ENCODE measurements at regions not wholly inside any gene's neighbourhood (a gene's known extent, or its start where the extent isn't known, plus 50 kb on each side); places are given as distances from the start of the nearest gene placed in this dataset.

DNA sequence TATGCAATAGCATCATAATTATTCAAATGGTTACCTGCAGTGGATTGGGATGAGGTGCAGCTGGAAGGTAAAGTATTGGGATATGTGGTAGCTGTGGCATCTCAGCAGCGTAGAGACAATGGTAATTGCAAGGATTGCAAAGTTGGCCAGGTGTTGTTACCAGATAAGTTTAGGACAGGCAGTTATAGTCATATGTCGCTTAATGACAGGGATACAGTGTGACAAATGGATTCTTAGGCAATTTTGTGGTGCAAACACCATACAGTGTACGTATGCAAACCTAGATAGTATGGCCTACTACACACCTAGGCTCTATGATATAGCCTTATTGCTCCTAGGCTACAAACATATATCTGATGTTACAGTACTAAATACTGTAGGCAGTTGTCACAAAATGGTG, 163.5 kb upstream of the LYZL2 start:
- Mint-ChIP-seq H3K27me3 (ENCODE audit: unreplicated experiment) (no peaks in the 10 kb centered on the region), H3K27ac (ENCODE audit: unreplicated experiment) (no peak overlapping the region), H3K4me1 (ENCODE audit: unreplicated experiment) (peaks cover 17% of the 10 kb centered on the region), H3K4me3 (ENCODE audit: unreplicated experiment) (no peak overlapping the region), H3K9me3 (ENCODE audit: unreplicated experiment) (no peaks in the 10 kb centered on the region), H3K36me3 (ENCODE audit: unreplicated experiment) (no peaks in the 10 kb centered on the region)
- no peak for DNase-seq (ENCODE audit: extremely low spot score, unreplicated experiment)
- TF ChIP-seq, protein P1, sequence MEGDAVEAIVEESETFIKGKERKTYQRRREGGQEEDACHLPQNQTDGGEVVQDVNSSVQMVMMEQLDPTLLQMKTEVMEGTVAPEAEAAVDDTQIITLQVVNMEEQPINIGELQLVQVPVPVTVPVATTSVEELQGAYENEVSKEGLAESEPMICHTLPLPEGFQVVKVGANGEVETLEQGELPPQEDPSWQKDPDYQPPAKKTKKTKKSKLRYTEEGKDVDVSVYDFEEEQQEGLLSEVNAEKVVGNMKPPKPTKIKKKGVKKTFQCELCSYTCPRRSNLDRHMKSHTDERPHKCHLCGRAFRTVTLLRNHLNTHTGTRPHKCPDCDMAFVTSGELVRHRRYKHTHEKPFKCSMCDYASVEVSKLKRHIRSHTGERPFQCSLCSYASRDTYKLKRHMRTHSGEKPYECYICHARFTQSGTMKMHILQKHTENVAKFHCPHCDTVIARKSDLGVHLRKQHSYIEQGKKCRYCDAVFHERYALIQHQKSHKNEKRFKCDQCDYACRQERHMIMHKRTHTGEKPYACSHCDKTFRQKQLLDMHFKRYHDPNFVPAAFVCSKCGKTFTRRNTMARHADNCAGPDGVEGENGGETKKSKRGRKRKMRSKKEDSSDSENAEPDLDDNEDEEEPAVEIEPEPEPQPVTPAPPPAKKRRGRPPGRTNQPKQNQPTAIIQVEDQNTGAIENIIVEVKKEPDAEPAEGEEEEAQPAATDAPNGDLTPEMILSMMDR (IDR thresholded peaks at IDR 0.05): no peak

DNA sequence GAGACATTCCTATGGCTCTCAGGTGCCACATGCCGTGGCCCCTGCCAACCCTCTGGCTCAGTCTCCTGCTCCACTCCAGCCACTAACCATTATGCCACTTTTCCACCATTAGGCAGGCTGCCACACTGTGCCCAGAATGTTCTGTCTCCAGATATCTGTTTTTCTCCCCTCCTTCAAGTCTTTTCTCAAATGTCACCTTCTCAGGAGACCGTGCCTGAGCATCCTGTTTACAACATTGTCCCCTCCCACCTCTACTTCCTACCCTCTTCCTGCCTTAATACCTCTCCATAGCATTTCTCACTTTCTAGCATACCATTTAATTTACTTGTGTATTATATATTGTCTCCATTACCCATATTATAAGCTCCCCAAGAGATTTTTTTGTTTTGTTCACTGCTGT, 162.5 kb upstream of the LYZL2 start:
- DNase-seq (ENCODE audit: extremely low spot score, unreplicated experiment): no peak
- peaks cover 17% of the 10 kb centered on the region for H3K4me1 Mint-ChIP-seq (ENCODE audit: unreplicated experiment)
- H3K9me3 Mint-ChIP-seq (ENCODE audit: unreplicated experiment): no peaks in the 10 kb centered on the region
- H3K27ac Mint-ChIP-seq (ENCODE audit: unreplicated experiment): no peak overlapping the region
- TF ChIP-seq, protein P1 (IDR thresholded peaks at IDR 0.05): no peak
- no peaks in the 10 kb centered on the region for H3K27me3 Mint-ChIP-seq (ENCODE audit: unreplicated experiment)
- H3K4me3 Mint-ChIP-seq (ENCODE audit: unreplicated experiment): no peak overlapping the region
- no peaks in the 10 kb centered on the region for H3K36me3 Mint-ChIP-seq (ENCODE audit: unreplicated experiment)

DNA sequence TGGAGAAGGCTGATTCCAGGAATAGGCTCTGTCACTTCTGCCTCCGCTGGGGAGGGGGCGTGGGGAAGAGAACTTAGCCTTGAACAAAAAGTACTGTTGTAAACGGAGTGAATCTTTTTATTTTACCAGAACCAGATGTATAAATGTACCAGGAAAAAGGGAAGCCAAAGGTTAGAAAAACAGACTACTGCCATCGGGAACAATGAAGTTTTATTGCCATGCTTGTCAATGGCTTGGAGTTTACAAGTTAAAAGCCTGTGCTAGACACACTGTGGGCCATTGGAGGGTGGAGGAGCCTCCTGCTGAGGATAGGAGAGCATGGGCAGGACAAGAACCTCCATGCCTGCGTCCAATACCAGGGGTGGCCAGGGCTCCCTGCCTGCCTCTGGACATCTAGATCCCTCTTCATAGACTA, 161.7 kb upstream of the LYZL2 start:
- H3K4me1 Mint-ChIP-seq (ENCODE audit: unreplicated experiment): peaks cover 19% of the 10 kb centered on the region
- no peak for DNase-seq (ENCODE audit: extremely low spot score, unreplicated experiment)
- H3K4me3 Mint-ChIP-seq (ENCODE audit: unreplicated experiment): no peak overlapping the region
- H3K36me3 Mint-ChIP-seq (ENCODE audit: unreplicated experiment): no peaks in the 10 kb centered on the region
- TF ChIP-seq, protein P1 (IDR thresholded peaks at IDR 0.05): no peak
- H3K27ac Mint-ChIP-seq (ENCODE audit: unreplicated experiment): peak overlapping the region; percentile 68
- H3K27me3 Mint-ChIP-seq (ENCODE audit: unreplicated experiment): no peaks in the 10 kb centered on the region
- H3K9me3 Mint-ChIP-seq (ENCODE audit: unreplicated experiment): no peaks in the 10 kb centered on the region

DNA sequence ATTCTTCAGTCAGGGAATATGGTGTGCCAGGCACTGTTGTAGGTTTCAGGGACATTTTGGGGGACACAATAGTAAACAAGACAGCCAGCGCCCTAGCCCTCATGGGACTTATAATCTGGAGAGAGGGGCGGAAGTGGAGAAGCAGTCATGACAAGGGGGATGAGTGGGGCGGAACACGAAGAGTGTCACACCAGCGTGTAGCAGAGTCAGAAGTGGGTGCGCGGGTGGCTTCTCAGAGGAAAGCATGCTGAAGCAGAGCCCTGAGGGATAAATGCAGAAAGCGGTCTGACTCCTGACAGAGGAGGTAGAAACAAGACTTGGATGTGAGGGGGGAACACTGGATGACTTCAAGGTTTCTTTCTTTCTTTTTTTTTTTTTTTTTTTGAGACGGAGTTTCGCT, 160.3 kb upstream of the LYZL2 start:
- peaks cover 28% of the 10 kb centered on the region for H3K4me1 Mint-ChIP-seq (ENCODE audit: unreplicated experiment)
- H3K9me3 Mint-ChIP-seq (ENCODE audit: unreplicated experiment): no peaks in the 10 kb centered on the region
- H3K4me3 Mint-ChIP-seq (ENCODE audit: unreplicated experiment): no peak overlapping the region
- H3K27ac Mint-ChIP-seq (ENCODE audit: unreplicated experiment): no peak overlapping the region
- H3K27me3 Mint-ChIP-seq (ENCODE audit: unreplicated experiment): no peaks in the 10 kb centered on the region
- TF ChIP-seq, protein P1 (IDR thresholded peaks at IDR 0.05): no peak
- no peak for DNase-seq (ENCODE audit: extremely low spot score, unreplicated experiment)
- no peaks in the 10 kb centered on the region for H3K36me3 Mint-ChIP-seq (ENCODE audit: unreplicated experiment)

DNA sequence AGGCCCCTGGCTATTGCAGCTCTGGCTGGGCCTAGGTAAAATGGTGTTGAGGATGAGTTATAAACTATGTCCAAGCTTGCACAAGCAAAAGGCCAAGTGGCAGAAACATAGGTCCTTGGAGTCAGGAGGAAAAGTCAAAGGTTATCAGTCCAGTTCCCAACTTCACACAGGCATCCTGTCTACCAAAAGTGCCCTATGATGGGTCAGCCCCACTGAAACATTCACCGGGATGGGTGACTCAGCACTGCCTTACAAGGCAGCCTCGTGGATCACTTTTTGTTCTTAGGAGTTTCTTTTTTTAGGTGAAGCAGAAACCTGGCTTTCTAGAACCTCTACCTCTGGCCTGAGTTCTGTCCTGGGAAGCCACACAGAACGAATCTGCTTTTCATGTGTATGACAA, 158.8 kb upstream of the LYZL2 start:
- Mint-ChIP-seq H3K27ac (ENCODE audit: unreplicated experiment) (no peak overlapping the region), H3K4me1 (ENCODE audit: unreplicated experiment) (peaks cover 41% of the 10 kb centered on the region), H3K9me3 (ENCODE audit: unreplicated experiment) (no peaks in the 10 kb centered on the region), H3K27me3 (ENCODE audit: unreplicated experiment) (no peaks in the 10 kb centered on the region), H3K36me3 (ENCODE audit: unreplicated experiment) (no peaks in the 10 kb centered on the region), H3K4me3 (ENCODE audit: unreplicated experiment) (no peak overlapping the region)
- no peak for DNase-seq (ENCODE audit: extremely low spot score, unreplicated experiment)
- TF ChIP-seq, protein P1 (IDR thresholded peaks at IDR 0.05): no peak
